RWPE2 (cell line): ENCODE measurements at regions not wholly inside any gene's neighbourhood (a gene's known extent, or its start where the extent isn't known, plus 50 kb on each side); places are given as distances from the start of the nearest gene placed in this dataset.
A peak's percentile ranks its signal among the peaks of the same experiment; 100 is the strongest.
"Not testable (repeated sequence)": the region's sequence is repeated elsewhere in the genome, so short reads cannot be mapped to it uniquely, and the experiment has no call there.

Experiments used
- ATAC-seq: fragments of 200-7000 bp; cut with Tn5 transposase; 3 replicates; pipeline ENCODE4 v1.9.1; 2021; ENCODE audit warnings: low read depth
- DNase-seq: peaks from one replicate; pipeline ENCODE4 v3.0.0-alpha.2; 2020; ENCODE audit warnings: low spot score
- H3K27ac ChIP-seq: fragments of 450-650 bp; 2 replicates; pipeline ENCODE4 v1.5.1; 2017; ENCODE audit warnings: mild to moderate bottlenecking; ENCODE audit not compliant: poor library complexity, severe bottlenecking
- H3K27me3 ChIP-seq: fragments of 250-450 bp; sonication (Bioruptor Pico); 2 replicates; pipeline ENCODE4 v1.5.1; 2021; ENCODE audit warnings: mild to moderate bottlenecking, moderate library complexity; ENCODE audit not compliant: insufficient read depth, poor library complexity, severe bottlenecking
- H3K36me3 ChIP-seq: fragments of 250-450 bp; sonication (Bioruptor Pico); 2 replicates; pipeline ENCODE4 v1.5.1; 2020; ENCODE audit warnings: low read depth, mild to moderate bottlenecking, moderate library complexity
- H3K4me1 ChIP-seq: fragments of 250-450 bp; sonication (Bioruptor Pico); 2 replicates; pipeline ENCODE4 v1.5.1; 2021; ENCODE audit warnings: mild to moderate bottlenecking, moderate library complexity; ENCODE audit not compliant: insufficient read depth, poor library complexity, severe bottlenecking
- H3K4me3 ChIP-seq: fragments of 250-450 bp; sonication (Bioruptor Pico); 2 replicates; pipeline ENCODE4 v1.5.1; 2021; ENCODE audit warnings: mild to moderate bottlenecking, moderate library complexity; ENCODE audit not compliant: severe bottlenecking
- H3K9me3 ChIP-seq: fragments of 250-450 bp; sonication (Bioruptor Pico); 2 replicates; pipeline ENCODE4 v1.5.1; 2021; ENCODE audit warnings: mild to moderate bottlenecking, moderate library complexity; ENCODE audit not compliant: severe bottlenecking
- CTCF ChIP-seq: fragments of 450-650 bp; IDR thresholded peaks from one replicate; pipeline ENCODE4 v1.5.1; 2017; ENCODE audit warnings: mild to moderate bottlenecking, moderate library complexity; ENCODE audit not compliant: poor library complexity, severe bottlenecking

GRCh38 chr5:118590806-118591205 lies 397.5 kb downstream of the DTWD2 start:
- DNase-seq (no peak), ATAC-seq (no peak)
- peaks cover 9% of the 10 kb centered on the region for H3K27me3 ChIP-seq
- H3K4me3 ChIP-seq, result no peak overlapping the region
- no peaks in the 10 kb centered on the region for H3K9me3 ChIP-seq
- no peak overlapping the region for H3K27ac ChIP-seq
- H3K4me1 ChIP-seq, result no peaks in the 10 kb centered on the region
- H3K36me3 ChIP-seq, result no peaks in the 10 kb centered on the region
- TF ChIP-seq CTCF, result no peak

GRCh38 chr5:118580949-118581348 lies 407.4 kb downstream of the DTWD2 start:
- ATAC-seq (no peak), DNase-seq (no peak)
- no peaks in the 10 kb centered on the region for H3K4me1 ChIP-seq
- H3K27ac ChIP-seq, result no peak overlapping the region
- no peak overlapping the region for H3K4me3 ChIP-seq
- TF ChIP-seq CTCF, result no peak
- H3K9me3 ChIP-seq, result no peaks in the 10 kb centered on the region
- no peaks in the 10 kb centered on the region for H3K36me3 ChIP-seq
- no peaks in the 10 kb centered on the region for H3K27me3 ChIP-seq

- TF ChIP-seq CTCF, result no peak
- H3K27me3 ChIP-seq, result no peaks in the 10 kb centered on the region
- no peak for ATAC-seq
- H3K4me3 ChIP-seq, result no peak overlapping the region
- no peak for DNase-seq
- no peaks in the 10 kb centered on the region for H3K4me1 ChIP-seq
- no peaks in the 10 kb centered on the region for H3K9me3 ChIP-seq
- no peak overlapping the region for H3K27ac ChIP-seq
- no peaks in the 10 kb centered on the region for H3K36me3 ChIP-seq
Measured at GRCh38 chr5:118578093-118578492, 410.3 kb downstream of the DTWD2 start.

GRCh38 chr5:118577621-118578020 lies 410.7 kb downstream of the DTWD2 start:
- Histone ChIP-seq H3K4me3 (no peak overlapping the region), H3K27me3 (no peaks in the 10 kb centered on the region), H3K27ac (no peak overlapping the region), H3K9me3 (no peaks in the 10 kb centered on the region), H3K4me1 (no peaks in the 10 kb centered on the region), H3K36me3 (no peaks in the 10 kb centered on the region)
- ATAC-seq (no peak), DNase-seq (no peak)
- no peak for TF ChIP-seq CTCF

GRCh38 chr5:118570276-118570675 lies 418.1 kb downstream of the DTWD2 start:
- H3K27me3 ChIP-seq, H3K4me1 ChIP-seq, H3K36me3 ChIP-seq, ATAC-seq, DNase-seq, H3K9me3 ChIP-seq, H3K4me3 ChIP-seq: not testable (repeated sequence)
- peak overlapping the region; percentile 10 for H3K27ac ChIP-seq

- H3K4me1 ChIP-seq, H3K9me3 ChIP-seq, H3K4me3 ChIP-seq, DNase-seq, H3K27me3 ChIP-seq, H3K36me3 ChIP-seq: not testable (repeated sequence)
- peak; percentile 48; the same call in 1 of the 3 replicates for ATAC-seq
- H3K27ac ChIP-seq, result peak overlapping the region; percentile 10
Measured at GRCh38 chr5:118569596-118569995, 418.8 kb downstream of the DTWD2 start.
